ENCODE measurements at regions not wholly inside any gene's neighbourhood (a gene's known extent, or its start where the extent isn't known, plus 50 kb on each side); places are given as distances from the start of the nearest gene placed in this dataset.

DNA sequence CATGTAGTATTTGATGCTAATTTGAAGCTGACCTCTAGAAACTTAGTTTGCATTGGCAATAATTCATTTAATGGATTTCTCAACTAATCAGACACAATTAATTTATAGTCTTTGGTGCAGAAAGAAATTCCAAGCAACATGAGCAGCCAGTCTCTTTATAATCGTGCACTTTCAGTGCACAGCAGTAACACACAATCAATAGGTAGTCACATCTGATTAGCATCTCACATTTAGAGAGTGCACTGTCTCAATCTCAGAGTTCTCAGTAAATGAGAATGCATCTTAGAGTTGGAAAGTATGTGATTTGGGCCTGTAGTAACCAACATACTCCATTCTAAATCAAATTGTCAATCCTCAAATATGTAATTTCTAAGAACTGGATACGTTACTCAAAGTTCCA is 377.6 kb downstream of the POM121L12 start:
- DNase-seq: no peak

DNA sequence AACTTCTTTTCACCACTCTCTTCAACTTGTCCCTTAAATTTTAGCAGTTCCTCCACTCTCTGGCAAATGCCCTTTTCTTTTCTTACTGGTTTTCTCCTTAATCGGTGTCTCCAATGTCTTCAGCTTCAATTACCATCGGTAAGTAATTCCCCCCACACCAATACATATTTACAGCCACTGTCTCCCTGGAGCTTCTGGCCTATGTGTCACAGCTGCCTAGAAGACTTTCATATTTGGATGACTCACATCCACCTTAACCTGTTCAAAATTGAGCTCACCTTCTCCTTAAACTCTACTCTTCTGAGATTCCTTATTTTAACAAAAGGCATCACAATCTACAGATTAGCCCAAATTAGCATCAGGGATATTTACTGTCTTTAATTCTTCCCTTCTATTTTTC is 380.4 kb downstream of the POM121L12 start:
- DNase-seq: no peak

DNA sequence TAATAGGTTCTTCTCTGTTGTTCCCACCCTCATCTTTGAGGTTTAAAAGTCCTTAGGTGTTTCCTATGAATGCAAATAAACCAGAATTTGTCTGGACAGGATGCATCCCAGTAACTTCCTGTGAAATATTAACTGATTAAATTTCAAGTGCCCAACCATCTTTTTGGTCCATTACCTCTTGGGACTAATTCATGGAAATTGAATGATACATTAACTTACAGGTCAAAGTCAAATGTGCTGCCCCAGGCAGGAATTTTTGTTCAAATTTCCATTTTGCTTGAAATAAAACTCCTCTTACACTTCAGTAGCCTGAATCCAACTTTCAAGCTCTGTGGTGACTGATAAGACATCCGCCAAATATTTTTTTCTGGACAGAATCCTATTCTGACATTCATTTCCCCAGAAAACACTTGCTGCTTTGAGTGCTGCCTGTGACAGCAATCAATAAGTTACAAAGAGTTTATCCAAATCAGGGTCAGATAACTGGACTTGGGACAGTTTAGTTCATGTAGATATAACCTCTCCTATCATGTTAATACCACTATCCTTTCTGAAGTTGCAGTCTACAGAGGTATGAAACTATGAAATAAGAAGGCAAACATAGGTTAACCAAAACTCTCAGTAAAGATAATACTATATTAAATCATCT is 383.5 kb downstream of the POM121L12 start:
- DNase-seq: no peak

DNA sequence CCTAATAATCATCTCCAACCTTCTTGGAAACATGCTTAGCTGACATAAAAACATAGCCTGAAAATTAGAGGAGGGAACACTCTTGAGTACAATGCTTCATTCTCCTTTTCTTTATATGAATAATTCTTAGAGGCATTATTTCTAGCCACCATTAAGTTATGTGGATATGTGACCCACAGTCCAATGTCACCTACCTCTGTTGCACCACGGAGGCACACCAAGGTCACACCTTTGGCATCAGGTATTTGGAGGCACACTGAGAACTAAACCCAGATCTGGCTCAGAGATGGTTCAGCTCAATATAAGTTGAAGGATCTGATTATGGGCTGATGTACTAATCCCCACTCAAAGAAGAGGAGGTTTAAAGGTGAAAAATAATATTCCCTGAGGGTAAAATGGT is 385.1 kb downstream of the POM121L12 start:
- no peak for DNase-seq

DNA sequence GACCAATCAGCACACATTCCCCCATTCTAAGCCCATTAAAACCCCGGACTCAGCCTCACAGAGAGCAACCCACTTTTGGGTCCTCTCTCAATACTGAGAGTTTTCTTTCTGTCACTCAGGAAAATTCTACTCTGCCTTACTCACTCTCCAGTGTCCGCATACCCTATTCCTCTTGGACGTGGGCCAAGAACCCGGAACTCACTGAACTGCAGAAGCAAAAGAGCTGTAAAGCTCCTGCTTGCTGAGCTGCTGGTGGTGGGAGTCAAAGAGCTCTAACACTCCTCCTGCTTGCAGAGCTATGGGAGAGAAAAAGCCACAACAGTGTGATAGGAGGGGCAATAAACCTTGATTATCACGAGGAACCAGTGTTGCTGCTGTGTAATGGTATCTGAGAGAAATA is 386.9 kb downstream of the POM121L12 start:
- no peak for DNase-seq

DNA sequence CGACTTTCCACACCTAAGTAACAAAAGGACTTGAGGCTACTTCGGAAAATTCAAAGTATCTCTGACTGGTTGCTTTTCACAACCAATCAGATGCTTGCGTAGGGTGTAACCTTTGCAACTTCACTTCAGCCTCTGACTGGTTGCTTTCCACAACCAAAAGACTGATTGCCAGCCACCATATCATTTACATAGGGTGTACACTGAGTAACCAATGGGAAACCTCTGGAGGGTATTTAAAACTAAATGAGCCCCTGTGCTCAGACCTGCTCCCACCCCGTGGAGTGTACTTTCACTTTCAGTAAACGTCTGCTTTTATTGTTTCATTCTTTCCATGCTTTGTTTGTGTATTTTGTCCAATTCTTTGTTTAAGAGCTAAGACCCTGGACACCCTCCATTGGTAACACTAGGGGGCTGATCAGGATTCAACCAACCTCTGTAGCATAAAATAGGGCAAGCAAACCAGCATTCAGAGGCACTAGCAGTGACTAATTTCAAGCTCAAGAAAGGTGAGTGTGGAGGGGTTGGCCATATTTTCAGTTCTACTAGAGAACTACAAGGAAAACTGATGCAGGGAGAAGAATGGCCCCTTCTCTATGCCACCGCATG is 390.8 kb downstream of the POM121L12 start:
- no peak for DNase-seq

DNA sequence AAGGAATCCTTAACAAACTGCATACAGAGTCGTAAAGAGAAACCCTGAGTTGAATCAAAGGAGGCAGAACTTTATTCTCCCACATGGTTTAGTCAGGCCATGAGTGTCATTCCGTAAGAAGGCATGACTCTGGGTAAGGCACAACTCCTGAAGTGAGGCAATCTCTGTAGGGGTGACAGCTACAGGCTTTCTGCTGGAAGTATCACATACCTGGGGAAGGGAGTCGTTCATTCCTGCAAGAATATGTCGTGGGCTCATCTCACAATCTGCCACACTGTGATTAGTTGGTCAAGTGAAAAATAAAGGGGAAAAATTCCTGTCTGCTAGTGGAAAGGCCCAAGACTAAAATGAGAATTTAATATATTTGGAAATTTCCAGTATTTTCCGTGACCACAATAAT is 392.6 kb downstream of the POM121L12 start:
- no peak for DNase-seq

DNA sequence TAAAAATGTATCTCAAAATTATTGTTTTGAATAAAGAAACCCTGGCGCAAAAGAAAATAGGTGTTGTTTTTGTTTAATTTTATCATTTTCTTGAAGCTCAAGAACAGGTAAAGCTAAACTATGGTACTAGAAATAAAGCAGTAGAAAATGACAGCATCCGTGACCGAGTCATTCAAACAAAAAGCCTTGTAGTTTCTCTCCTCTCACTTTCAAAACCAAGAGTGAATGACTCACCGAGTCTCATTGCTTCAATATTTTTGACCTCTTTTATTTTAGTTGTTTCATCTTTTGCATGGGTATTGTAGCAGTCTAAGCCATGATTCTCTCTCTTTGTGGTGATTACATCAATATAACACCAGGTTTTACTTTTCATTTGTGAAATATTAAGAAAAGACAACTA is 396.5 kb downstream of the POM121L12 start:
- DNase-seq: no peak

DNA sequence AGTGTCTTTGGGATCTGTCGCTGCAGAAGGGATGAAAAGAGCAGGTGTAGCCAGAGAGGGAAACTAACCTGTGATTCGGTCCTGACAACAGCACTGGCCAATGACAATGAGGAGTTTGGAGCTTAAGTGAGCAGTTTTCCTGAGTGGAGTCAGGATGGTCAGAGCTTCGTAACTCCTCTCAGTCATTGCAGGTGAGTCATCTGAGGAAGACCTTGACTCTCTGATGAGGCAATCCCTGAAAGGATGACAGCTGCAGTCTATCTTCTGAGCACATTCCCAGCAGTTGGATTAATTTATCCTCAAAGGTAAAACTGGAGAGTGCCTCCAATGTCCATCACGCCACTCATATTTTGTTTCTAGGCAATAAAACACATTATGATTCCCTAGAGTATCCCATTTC is 401.9 kb downstream of the POM121L12 start:
- no peak for DNase-seq

DNA sequence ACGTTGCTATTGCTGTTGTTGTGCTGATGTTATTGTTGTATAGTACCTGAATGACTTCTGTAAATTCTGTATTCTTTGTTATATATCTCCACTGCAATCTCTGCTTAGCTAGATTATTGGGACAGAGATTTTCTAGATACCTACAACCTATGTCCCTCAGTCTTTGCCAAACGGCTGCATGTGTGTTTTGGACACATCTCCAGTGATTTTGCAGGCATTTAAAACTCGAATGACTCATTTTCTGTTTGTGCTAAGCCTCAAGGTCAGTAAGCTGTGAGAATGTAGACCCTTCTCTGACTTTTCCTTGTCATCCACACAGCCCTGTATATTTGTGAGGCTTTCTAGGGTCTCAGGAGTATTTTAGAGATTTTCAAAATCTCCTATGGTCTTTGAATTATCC is 410.7 kb downstream of the POM121L12 start:
- no peak for DNase-seq

DNA sequence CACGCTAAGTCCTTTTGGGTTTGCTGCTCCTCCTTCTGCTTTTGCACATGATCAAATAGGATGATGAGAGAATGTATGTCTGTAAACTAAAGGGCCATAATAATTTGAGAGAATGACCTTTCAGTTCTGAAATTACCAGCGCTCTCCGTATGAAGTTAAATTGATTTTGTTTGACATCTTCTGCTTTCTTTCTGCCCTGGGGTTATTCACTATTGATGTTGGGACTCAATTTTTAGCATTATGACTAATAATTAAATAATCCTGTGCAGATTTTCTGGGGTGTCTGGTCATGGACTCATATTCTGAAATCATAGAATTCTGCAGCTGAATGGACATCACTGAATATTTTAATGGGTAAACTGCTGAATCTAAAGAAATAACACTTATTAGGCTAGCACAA is 423.2 kb downstream of the POM121L12 start:
- DNase-seq: no peak

DNA sequence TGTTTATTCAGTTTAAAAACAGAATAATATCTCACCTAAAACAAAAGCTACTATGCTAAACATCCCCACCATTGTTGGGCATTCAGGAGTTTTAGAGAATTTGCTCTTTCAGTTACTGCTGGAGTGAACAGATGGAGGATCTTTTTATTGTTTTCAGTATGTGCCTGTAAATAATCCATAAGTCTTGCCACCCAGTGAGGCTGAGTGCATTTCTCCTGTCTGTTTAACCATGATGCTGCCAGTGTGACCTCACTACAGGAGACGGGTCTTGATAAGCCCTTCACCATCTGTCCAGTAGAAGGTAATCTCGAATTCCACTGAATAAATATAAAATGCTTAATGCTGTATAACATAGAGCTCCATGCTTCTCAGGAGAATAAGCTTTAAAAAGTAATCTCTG is 430.9 kb downstream of the POM121L12 start:
- DNase-seq: no peak

DNA sequence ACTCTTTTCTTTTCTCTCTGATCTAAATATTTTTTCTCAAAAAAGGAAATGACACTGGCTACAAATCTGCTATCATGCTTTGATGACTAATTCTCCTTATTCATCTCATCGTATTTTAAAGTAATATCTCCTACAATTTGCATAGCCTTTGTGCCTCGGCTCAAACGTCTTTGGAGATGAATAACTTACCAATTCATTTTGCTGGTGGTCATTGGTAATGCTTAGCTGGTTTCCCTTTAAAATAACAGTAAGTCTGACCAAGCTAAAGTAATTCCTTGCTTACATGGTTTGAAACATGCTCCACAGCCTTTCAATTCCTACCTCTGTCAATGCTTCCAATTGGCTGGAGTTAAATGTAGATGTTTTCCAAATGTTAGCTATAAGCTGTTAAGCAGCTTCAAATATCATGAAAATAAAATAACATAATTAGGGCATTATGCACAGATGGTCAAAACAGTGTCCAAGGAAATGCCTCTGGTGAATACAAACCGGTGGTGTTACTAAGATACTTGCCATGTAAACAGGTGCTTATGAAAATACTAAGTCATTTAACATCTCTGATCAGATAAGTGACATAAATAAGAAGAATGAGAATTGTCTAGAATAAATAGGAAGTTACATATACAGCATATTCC is 435.0 kb downstream of the POM121L12 start:
- no peak for DNase-seq

DNA sequence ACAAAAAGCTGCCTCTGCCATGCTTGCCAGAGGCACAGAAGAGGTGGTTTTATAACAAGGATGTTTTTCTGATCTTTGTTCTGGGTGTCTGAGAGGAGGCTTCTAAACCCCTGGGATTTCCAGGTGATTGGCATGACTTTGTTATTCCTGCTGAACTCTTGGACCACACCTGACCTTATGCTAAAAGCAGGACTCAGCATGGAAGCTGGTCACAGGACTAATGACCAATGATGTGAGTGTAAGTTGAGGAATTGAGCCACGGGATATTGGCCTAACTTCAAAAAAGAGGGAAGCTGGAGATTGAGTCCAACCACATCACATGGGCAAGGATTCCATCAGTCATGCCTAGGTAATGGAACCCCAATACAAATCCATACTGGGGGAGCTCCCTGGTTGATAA is 437.9 kb downstream of the POM121L12 start:
- no peak for DNase-seq

DNA sequence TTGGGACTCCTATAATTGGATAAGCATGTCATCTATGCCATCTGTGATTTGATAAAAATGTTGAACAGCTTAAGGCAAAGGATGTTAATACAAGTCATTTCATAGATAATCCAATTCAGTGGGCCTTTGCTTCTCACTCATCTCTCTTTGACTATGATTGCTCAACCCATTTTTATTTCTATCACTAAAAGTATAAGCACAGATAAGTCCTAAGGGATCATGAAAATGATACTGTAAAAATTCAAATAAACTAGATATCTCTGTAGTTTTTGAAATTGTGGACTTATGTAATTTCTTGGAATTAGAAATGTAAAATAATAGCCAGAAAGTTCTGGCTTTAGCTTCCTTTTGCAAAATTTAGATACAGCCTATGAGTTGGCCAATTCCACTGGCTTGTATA is 440.3 kb downstream of the POM121L12 start:
- no peak for DNase-seq

DNA sequence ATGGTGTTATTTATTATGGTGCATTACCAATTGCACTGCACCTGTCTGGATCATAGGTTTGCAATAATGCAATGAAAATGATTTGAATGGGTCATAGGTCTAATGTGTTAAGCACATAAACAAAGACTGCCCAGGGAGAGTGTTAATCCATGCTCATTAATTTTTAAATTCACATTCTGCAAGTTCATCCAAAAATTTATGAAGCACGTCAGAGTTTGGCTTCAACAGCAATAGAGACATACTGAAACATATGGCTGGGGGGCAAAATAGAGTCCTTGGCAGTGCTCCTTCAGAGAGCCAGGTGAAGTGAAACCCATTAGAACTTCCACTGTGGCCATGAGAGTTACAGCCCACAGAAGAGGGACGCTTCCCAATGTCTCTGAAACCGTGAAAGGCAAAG is 441.1 kb downstream of the POM121L12 start:
- no peak for DNase-seq

DNA sequence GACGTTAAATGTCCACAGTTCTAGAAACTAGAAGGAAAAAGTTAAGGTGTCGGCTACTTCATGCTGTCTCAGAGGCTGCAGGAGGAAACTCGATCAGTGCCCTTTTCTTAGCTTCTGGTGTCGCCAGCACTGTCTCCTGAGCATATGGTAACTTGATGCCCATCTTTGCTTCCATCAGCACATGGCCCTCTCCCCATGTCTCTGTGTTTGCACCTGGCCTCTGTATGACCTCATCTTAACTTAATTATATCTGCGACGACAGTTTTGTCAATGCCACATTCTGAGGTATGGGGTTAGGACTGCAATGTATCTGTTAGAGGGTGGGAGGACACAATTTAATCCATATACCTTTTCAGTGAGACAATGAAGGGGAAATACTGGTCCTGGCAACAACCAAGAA is 449.9 kb downstream of the POM121L12 start:
- no peak for DNase-seq

DNA sequence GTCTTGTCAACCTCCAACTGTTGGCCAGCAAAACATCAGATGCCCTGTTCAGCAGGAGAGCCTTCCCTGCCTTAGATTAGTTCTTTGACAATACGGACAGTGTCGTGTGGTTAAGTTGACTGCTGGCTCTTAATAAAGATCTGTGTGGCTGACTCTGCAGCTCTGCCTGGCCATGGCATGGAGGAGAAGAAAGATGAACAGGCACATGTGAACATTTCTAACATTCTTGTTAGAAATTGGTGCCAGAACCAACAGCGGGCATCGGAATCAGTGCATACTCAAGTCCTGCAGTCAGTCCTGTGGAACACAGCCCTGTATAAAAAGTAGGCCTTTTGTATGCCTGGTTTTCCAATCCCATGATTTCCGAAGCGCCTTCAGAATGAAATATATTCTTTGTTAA is 455.6 kb downstream of the POM121L12 start:
- no peak for DNase-seq

DNA sequence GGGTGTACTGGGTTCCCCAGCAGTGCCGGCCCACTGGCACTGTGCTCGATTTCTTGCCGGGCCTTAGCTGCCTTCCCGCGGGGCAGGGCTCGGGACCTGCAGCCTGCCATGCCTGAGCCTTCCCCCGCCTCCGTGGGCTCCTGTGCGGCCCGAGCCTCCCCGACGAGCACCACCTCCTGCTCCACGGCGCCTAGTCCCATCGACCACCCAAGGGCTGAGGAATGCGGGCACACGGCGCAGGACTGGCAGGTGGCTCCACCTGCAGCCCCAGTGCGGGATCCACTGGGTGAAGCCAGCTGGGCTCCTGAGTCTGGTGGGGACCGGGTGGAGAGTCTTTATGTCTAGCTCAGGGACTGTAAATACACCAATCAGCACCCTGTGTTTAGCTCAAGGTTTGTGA is 459.7 kb downstream of the POM121L12 start:
- peak; percentile 10 for DNase-seq

DNA sequence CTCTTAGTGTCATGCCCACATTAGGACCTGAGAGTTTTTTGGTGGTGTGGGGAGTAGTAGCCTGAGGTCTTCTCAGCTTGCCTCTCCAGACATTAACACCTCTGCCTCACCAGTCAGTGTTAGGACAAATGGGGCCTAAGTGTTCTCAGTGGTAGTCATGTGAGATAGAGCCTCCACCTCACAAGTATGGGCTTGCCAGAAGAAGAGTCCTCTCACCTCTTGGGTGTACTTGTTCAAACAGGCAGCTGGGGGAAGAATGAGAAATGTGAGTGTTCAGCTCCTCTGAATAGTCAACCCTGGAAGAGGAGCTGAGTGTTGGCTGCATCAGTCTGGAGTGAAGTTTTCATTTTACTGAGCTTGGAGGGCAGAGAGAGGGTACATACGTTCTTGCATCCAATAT is 464.6 kb downstream of the POM121L12 start:
- no peak for DNase-seq

DNA sequence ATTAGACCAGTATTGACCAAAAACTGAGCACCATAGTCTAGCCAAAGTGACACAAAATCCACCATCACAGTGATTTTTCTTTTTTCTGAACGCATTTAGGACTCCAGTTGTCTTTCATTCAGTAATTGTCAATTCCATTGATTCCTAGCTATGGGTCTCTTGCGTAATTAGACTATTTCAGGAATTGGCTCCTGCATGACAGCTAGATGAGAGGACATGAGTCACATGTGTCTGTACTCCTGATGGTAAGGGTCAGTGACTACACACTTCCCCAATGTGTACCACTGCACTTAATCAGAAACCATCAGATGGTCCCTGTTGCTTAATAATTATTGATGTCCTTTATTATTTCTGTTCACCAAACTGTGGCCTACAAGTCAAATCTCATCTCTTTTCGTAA is 469.5 kb downstream of the POM121L12 start:
- DNase-seq: no peak

DNA sequence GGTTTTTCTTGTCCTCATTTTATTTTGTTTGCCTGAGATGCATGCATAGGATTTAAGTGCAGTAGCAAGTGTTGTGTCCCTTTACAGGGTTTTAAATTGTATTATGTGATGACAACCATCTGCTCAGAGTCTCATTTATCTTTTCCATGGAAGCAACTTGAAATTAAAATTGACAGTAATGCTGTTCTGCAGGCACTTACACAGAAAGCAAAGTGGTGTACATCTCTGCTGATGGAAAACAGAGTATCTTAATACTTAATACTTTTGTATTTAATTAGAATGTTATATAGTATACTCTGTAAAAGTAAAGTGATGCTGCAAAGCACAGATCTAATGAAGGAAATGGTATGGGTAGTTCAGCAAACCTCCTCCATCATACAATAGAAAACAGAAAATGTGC is 482.9 kb downstream of the POM121L12 start:
- DNase-seq: no peak

DNA sequence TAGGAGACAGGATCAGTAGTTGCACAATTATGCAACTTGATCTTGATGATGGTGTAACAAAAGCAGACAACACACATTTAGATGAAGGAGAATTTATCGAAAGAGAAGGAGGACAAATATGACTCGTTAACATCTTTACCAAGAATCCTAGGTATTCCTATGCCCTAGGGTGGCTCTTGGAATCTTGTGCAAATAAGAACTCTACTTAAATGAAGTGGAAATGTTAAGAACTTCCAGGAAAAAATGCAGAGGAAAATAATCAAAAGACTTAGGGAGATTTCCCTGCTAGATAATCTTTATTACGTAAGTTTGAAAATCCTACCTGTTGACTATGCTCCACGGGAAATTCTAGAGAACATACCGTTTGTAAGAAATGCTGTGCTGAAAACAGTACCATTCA is 485.4 kb downstream of the POM121L12 start:
- no peak for DNase-seq

DNA sequence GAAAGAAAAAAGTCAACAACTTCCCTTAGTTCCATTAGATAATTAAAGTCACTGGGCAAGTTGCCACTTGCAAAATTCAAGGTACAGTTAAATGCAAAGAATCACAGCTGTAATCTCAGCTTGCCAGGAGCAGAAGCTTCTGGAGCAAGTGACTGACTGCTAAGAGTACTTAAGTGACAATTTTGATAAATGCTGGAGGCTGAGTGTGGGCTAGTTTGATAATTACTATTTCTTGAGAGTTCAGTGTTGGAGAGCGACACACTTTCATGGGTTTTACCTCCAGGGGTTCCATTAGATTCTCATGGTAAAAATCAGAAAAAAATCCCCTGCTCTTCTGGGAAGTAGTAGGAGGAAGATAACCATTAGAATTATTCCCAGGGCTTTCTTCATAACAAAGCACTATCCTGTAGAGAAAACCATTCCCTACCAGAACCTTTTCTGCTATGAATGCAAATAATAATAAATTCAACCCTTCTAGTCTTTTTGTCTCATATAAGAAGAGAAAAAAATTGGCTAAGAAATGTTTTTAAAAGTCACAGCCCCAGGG is 486.3 kb downstream of the POM121L12 start:
- no peak for DNase-seq
